ENCODE measurements at regions not wholly inside any gene's neighbourhood (a gene's known extent, or its start where the extent isn't known, plus 50 kb on each side); places are given as distances from the start of the nearest gene placed in this dataset.

- DNase-seq, result no peak
These were observed 95.7 kb upstream of the CLDN10 start for GRCh38 chr13:95456815-95457214.

GRCh38 chr13:95457294-95457693 lies 95.2 kb upstream of the CLDN10 start:
- DNase-seq, result no peak

GRCh38 chr13:95462801-95463200 lies 89.7 kb upstream of the CLDN10 start:
- DNase-seq, result no peak

- DNase-seq, result no peak
These were observed 89.0 kb upstream of the CLDN10 start for GRCh38 chr13:95463531-95463930.

- no peak for DNase-seq
These were observed 81.8 kb upstream of the CLDN10 start for GRCh38 chr13:95470574-95471366.

GRCh38 chr13:95471960-95472359 lies 80.6 kb upstream of the CLDN10 start:
- DNase-seq, result no peak

- no peak for DNase-seq
These were observed 77.5 kb upstream of the CLDN10 start for GRCh38 chr13:95474992-95475391.

- no peak for DNase-seq
These were observed 75.3 kb upstream of the CLDN10 start for GRCh38 chr13:95477187-95477586.

GRCh38 chr13:95479731-95480130 lies 72.8 kb upstream of the CLDN10 start:
- no peak for DNase-seq

- no peak for DNase-seq
These were observed 72.4 kb upstream of the CLDN10 start for GRCh38 chr13:95480131-95480545.

GRCh38 chr13:95480791-95481780 lies 71.4 kb upstream of the CLDN10 start:
- no peak for DNase-seq

- no peak for DNase-seq
These were observed 68.5 kb upstream of the CLDN10 start for GRCh38 chr13:95484052-95484451.

GRCh38 chr13:95485045-95485517 lies 67.4 kb upstream of the CLDN10 start:
- no peak for DNase-seq

- no peak for DNase-seq
These were observed 66.9 kb upstream of the CLDN10 start for GRCh38 chr13:95485518-95486144.

GRCh38 chr13:95492044-95492801 lies 60.3 kb upstream of the CLDN10 start:
- no peak for DNase-seq

GRCh38 chr13:95494082-95494681 lies 58.3 kb upstream of the CLDN10 start:
- peak; percentile 73 for DNase-seq

- no peak for DNase-seq
These were observed 56.0 kb upstream of the CLDN10 start for GRCh38 chr13:95496485-95496884.

- no peak for DNase-seq
These were observed 55.1 kb upstream of the CLDN10 start for GRCh38 chr13:95497381-95497807.

GRCh38 chr13:95498886-95499285 lies 53.6 kb upstream of the CLDN10 start:
- DNase-seq, result no peak

GRCh38 chr13:95499811-95500712 lies 52.5 kb upstream of the CLDN10 start:
- DNase-seq, result no peak

GRCh38 chr13:95502216-95502615 lies 50.3 kb upstream of the CLDN10 start:
- no peak for DNase-seq

Measured in NCI-H1694 (cell line).